ENCODE measurements at regions not wholly inside any gene's neighbourhood (a gene's known extent, or its start where the extent isn't known, plus 50 kb on each side); places are given as distances from the start of the nearest gene placed in this dataset.

DNA sequence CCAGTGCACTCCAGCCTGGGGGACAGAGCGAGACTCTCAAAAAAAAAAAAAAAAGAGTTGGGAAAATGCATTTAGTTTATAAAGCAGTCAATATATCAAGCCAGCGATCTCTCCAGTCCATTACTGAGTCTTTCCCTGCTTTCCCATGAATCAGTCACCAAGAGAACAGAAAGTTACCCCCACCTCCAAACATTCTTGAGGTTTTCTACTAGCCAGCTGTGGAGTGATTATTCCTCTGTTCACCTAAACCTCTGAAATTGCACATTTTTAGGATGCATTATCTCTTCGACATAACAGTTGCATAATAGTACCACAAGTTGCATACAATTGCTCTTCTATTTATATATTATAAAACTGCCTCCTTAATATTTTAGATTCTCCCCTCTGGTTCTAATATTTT is 134.8 kb upstream of the DIO3 start:
- WGBS (ENCODE audit: insufficient coverage, low coverage, low lambda C conversion rate, missing lambda C conversion rate), result 88% methylated on average over 2 of the region's 3 CpGs
- H3K27me3 ChIP-seq, result no peaks in the 10 kb centered on the region
- no peaks in the 10 kb centered on the region for H3K36me3 ChIP-seq
- no peak overlapping the region for H3K27ac ChIP-seq
- DNase-seq (no peak), ATAC-seq (no peak)
- no peak for TF ChIP-seq POLR2A (IDR thresholded peaks at IDR 0.05)
- no peaks in the 10 kb centered on the region for H3K9me3 ChIP-seq
- H3K4me3 ChIP-seq, result no peak overlapping the region
- H3K4me1 ChIP-seq, result no peaks in the 10 kb centered on the region
- intact Hi-C loops (cut with DNase I), result no loop called here

DNA sequence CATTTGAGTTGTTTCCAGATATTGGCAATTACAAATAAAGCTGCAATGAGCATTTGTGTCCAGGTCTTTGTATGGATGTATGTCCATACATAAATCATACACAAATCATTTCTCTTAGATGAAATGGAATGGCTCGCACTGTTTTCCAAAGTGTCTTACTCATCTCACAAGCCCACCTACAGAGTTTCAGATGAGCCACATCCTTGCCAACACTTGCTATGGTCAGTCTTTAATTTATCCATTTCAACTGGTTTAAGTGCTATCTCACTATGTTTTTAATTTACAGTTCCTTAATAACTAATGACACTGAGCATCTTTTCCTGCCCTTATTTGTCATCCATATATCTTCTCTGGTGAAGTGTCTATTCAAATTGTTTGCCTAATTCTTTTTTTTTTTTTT is 132.9 kb upstream of the DIO3 start:
- Histone ChIP-seq H3K27me3 (no peaks in the 10 kb centered on the region), H3K4me1 (no peaks in the 10 kb centered on the region), H3K27ac (no peak overlapping the region), H3K9me3 (no peaks in the 10 kb centered on the region), H3K4me3 (no peak overlapping the region), H3K36me3 (no peaks in the 10 kb centered on the region)
- DNase-seq, result no peak
- 82% methylated on average over 1 of the region's 1 CpG for WGBS (ENCODE audit: insufficient coverage, low coverage, low lambda C conversion rate, missing lambda C conversion rate)
- TF ChIP-seq, protein P1, sequence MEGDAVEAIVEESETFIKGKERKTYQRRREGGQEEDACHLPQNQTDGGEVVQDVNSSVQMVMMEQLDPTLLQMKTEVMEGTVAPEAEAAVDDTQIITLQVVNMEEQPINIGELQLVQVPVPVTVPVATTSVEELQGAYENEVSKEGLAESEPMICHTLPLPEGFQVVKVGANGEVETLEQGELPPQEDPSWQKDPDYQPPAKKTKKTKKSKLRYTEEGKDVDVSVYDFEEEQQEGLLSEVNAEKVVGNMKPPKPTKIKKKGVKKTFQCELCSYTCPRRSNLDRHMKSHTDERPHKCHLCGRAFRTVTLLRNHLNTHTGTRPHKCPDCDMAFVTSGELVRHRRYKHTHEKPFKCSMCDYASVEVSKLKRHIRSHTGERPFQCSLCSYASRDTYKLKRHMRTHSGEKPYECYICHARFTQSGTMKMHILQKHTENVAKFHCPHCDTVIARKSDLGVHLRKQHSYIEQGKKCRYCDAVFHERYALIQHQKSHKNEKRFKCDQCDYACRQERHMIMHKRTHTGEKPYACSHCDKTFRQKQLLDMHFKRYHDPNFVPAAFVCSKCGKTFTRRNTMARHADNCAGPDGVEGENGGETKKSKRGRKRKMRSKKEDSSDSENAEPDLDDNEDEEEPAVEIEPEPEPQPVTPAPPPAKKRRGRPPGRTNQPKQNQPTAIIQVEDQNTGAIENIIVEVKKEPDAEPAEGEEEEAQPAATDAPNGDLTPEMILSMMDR (IDR thresholded peaks at IDR 0.05), result no peak
- TF ChIP-seq POLR2A (IDR thresholded peaks at IDR 0.05), result no peak
- intact Hi-C loops (cut with DNase I), result no loop called here
- no peak for ATAC-seq

DNA sequence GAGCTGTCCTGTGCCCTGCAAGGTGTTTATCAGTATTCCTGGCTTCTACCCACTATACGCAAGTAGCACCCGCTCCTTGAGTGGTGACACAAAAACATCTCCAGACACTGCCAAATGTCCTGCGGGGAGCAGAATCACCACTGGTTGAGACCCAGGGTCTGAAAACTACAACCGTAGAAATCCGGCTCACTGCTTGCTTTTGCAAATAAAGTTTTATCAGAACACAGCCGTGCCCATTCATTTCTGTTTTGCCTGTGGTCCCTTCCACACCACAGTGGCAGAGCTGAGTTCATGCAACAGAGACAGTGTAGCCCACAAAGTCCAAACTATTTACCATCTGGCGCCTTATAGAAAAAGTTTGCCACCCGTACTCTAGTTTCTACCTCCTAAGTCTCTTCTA is 125.7 kb upstream of the DIO3 start:
- ATAC-seq, result no peak
- H3K4me3 ChIP-seq, result no peak overlapping the region
- H3K27me3 ChIP-seq, result no peaks in the 10 kb centered on the region
- no peak for DNase-seq
- WGBS (ENCODE audit: insufficient coverage, low coverage, low lambda C conversion rate, missing lambda C conversion rate), result 96% methylated on average over 8 of the region's 8 CpGs
- H3K4me1 ChIP-seq, result no peaks in the 10 kb centered on the region
- H3K36me3 ChIP-seq, result no peaks in the 10 kb centered on the region
- intact Hi-C loops (cut with DNase I), result no loop called here
- H3K27ac ChIP-seq, result no peak overlapping the region
- no peak for TF ChIP-seq POLR2A (IDR thresholded peaks at IDR 0.05)
- TF ChIP-seq, protein P1 (IDR thresholded peaks at IDR 0.05), result no peak
- H3K9me3 ChIP-seq, result no peaks in the 10 kb centered on the region

DNA sequence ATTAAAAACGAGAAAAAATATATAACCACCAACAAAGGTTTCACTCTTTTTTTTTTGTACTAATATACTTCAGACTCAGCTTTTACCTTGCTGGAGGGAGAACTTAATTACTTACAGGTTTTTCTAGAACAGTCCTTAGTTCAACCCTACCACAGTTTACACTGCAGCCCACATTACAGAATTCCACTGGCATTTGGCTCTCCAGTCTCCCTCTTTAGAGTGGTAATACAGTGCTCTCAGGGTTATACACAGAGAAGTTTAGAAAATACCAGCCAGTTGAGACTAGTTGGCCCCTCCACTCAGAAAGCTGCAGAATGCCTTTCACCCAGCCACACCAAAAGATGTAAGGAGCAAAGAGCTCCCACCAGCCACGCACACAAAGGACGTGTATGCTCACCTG is 122.3 kb upstream of the DIO3 start:
- WGBS (ENCODE audit: insufficient coverage, low coverage, low lambda C conversion rate, missing lambda C conversion rate), result 28% methylated on average over 2 of the region's 3 CpGs
- no peaks in the 10 kb centered on the region for H3K27me3 ChIP-seq

DNA sequence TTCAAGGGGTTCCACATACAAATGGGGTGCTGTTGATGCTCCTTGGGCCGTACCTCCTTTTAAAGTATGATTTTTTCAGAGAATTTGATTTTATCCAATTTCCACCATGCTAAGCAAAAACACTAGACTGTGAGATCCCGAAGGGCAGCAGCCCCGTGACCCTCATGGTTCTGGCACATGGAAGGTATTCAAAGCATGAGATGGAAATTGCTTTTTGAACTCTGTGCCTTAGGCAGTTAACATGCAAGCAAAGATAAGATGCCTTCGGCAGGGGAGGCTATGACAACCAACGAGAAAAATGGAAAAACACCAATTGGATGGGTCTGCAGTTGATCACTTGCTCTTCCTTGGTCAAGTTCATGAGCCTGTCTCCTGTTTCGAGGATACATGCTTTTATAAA is 120.8 kb upstream of the DIO3 start:
- no peak for DNase-seq
- no peak for ATAC-seq
- TF ChIP-seq POLR2A (IDR thresholded peaks at IDR 0.05), result no peak
- TF ChIP-seq, protein P1 (IDR thresholded peaks at IDR 0.05), result no peak
- no peak overlapping the region for H3K4me3 ChIP-seq
- 51% methylated on average over 6 of the region's 6 CpGs for WGBS (ENCODE audit: insufficient coverage, low coverage, low lambda C conversion rate, missing lambda C conversion rate)
- H3K9me3 ChIP-seq, result no peaks in the 10 kb centered on the region
- no peaks in the 10 kb centered on the region for H3K27me3 ChIP-seq
- intact Hi-C loops (cut with DNase I), result no loop called here
- H3K4me1 ChIP-seq, result no peaks in the 10 kb centered on the region
- no peaks in the 10 kb centered on the region for H3K36me3 ChIP-seq
- no peak overlapping the region for H3K27ac ChIP-seq

More for the DNA sequence above, 122.3 kb upstream of the DIO3 start:
- no peak for TF ChIP-seq POLR2A (IDR thresholded peaks at IDR 0.05)
- TF ChIP-seq, protein P1 (IDR thresholded peaks at IDR 0.05), result no peak
- DNase-seq, result no peak
- no peak overlapping the region for H3K4me3 ChIP-seq
- no peak for ATAC-seq
- H3K27ac ChIP-seq, result no peak overlapping the region
- intact Hi-C loops (cut with DNase I), result no loop called here
- H3K9me3 ChIP-seq, result no peaks in the 10 kb centered on the region
- H3K4me1 ChIP-seq, result no peaks in the 10 kb centered on the region
- H3K36me3 ChIP-seq, result no peaks in the 10 kb centered on the region

All from right lobe of liver (tissue), 6 donors.